Lower leg skin (tissue), 3 donors: ENCODE measurements at regions not wholly inside any gene's neighbourhood (a gene's known extent, or its start where the extent isn't known, plus 50 kb on each side); places are given as distances from the start of the nearest gene placed in this dataset.

Experiments
- CTCF ChIP-seq, 3 donors: fragments of 450-650 bp; IDR thresholded peaks; one replicate each; pipeline ENCODE4 v1.5.1; 2016; ENCODE audit warnings: antibody characterized with exemption in 3 of 3, mild to moderate bottlenecking in 3 of 3, moderate library complexity in 2 of 3
- POLR2A ChIP-seq, 2 donors: fragments of 450-650 bp; IDR thresholded peaks; one replicate each; pipeline ENCODE4 v1.6.1; 2016 to 2017; ENCODE audit warnings: antibody characterized with exemption in 2 of 2, mild to moderate bottlenecking in 1 of 2, moderate library complexity in 1 of 2

GRCh38 chr2:42922790-42923579 lies 130.6 kb upstream of the HAAO start:
- TF ChIP-seq CTCF (IDR thresholded peaks at IDR 0.05), result no peak
- no peak for TF ChIP-seq POLR2A (IDR thresholded peaks at IDR 0.05)
